ENCODE measurements at regions not wholly inside any gene's neighbourhood (a gene's known extent, or its start where the extent isn't known, plus 50 kb on each side); places are given as distances from the start of the nearest gene placed in this dataset.
"Not testable (repeated sequence)": the region's sequence is repeated elsewhere in the genome, so short reads cannot be mapped to it uniquely, and the experiment has no call there.

- TF ChIP-seq, protein P1, sequence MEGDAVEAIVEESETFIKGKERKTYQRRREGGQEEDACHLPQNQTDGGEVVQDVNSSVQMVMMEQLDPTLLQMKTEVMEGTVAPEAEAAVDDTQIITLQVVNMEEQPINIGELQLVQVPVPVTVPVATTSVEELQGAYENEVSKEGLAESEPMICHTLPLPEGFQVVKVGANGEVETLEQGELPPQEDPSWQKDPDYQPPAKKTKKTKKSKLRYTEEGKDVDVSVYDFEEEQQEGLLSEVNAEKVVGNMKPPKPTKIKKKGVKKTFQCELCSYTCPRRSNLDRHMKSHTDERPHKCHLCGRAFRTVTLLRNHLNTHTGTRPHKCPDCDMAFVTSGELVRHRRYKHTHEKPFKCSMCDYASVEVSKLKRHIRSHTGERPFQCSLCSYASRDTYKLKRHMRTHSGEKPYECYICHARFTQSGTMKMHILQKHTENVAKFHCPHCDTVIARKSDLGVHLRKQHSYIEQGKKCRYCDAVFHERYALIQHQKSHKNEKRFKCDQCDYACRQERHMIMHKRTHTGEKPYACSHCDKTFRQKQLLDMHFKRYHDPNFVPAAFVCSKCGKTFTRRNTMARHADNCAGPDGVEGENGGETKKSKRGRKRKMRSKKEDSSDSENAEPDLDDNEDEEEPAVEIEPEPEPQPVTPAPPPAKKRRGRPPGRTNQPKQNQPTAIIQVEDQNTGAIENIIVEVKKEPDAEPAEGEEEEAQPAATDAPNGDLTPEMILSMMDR (IDR thresholded peaks at IDR 0.05; ENCODE audit: low read length) = not testable (repeated sequence)
- TF ChIP-seq EZH2 (optimal IDR thresholded peaks at IDR 0.05; ENCODE audit: low read depth, low read length); EZH2phosphoT487 (IDR thresholded peaks at IDR 0.05; ENCODE audit: low read length): not testable (repeated sequence)
These were observed 192.0 kb downstream of the ASB1 start for GRCh38 chr2:238618494-238619283.
